HS-27A (cell line): ENCODE measurements at regions not wholly inside any gene's neighbourhood (a gene's known extent, or its start where the extent isn't known, plus 50 kb on each side); places are given as distances from the start of the nearest gene placed in this dataset.
"Not testable (repeated sequence)": the region's sequence is repeated elsewhere in the genome, so short reads cannot be mapped to it uniquely, and the experiment has no call there.

Experiments used
- DNase-seq: peaks from one replicate; pipeline ENCODE4 v3.0.0-alpha.2; 2012; ENCODE audit warnings: low read depth, missing footprints

DNA sequence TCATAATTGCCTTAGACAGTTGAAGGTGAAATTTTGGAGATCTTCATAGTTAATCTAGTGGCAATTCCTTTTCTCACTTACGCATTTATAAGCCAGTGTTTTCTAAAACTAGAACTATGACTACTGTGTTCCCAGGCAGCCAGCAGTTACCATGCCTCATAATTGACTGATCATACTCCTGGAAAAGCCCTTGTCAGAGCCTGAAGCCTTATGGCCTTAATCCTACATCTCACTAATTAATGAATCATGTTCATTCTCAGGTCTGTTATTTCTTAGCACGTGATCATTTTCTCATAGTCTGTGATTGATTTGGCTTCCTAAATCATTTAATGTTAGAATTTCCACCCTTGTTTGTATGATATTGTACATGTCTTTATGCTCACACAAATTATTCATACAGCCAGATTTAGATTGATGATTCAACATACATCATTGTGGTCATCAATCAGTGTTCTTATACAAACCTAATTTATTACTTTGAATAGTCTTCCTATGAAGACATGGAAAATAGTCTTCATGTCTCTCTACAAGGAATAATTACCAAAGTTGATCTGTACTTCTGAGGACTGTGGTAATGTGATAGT, 132.6 kb upstream of the ASCC3 start:
- DNase-seq = no peak

- DNase-seq = no peak
Measured at GRCh38 chr6:101015541-101015940, 134.4 kb upstream of the ASCC3 start.

DNA sequence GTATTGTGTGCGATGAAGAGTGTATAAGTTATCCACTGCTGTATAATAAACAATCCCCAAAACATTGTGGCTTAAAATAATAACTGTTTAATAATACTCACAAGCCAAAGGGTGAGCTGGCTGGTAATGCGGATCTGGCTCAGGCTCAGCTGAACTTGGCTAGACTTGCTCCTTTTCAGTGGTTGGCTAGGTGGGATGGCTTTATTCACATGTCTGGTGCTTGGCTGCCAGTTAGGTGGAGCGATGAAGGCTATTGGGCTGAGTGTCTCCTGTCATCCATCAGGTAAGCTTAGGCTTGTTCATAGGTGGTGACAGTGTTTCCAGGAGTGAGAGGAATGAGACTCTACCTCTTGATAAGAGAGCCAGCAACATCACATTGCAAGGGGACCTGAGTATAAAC, 135.0 kb upstream of the ASCC3 start:
- DNase-seq = no peak

- no peak for DNase-seq
Measured at GRCh38 chr6:101018157-101018556, 137.0 kb upstream of the ASCC3 start.

DNA sequence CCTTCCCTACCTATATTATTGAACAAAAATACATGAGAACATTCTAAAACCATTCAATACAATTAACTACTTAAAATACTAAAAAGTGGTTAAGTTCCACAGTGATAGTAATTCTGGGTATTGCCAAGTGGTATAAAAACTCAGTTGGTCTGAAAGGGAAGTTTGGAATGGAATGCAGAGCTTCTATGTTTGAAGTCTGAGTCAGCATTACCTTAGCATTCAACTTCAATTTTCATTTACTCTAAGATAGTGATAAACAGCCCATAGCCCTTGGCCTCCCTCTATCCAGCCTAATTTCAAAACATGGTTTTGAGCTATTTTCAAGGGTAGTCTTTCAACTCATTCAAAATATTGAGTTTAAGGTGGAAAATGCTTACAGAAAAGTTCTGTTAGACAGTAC, 140.4 kb upstream of the ASCC3 start:
- no peak for DNase-seq

GRCh38 chr6:101042966-101043365, 161.8 kb upstream of the ASCC3 start:
- no peak for DNase-seq

DNA sequence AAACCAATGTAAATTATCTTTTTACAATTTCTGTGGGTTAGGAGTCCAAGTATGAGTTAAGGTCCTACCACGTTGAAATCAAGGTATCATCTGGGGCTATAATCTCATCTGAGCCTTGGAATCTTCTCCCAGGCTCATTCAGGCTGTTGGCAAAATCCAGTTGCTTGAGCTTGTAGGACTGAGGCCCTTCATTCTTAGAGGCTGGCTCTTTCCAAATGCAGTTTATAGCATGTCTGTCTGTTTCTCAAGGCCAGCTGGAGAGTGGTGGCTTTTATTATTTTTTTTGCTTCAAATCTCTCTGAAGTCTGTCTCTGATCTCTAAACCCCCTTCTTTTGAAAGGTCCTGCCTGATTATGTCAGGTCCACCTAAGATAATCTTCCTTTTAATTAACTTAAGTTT, 177.2 kb upstream of the ASCC3 start:
- no peak for DNase-seq

- DNase-seq = no peak
Measured at GRCh38 chr6:101066481-101066880, 185.4 kb upstream of the ASCC3 start.

GRCh38 chr6:101069191-101069795, 188.2 kb upstream of the ASCC3 start:
- DNase-seq = no peak

GRCh38 chr6:101070044-101070608, 189.0 kb upstream of the ASCC3 start:
- DNase-seq = no peak

DNA sequence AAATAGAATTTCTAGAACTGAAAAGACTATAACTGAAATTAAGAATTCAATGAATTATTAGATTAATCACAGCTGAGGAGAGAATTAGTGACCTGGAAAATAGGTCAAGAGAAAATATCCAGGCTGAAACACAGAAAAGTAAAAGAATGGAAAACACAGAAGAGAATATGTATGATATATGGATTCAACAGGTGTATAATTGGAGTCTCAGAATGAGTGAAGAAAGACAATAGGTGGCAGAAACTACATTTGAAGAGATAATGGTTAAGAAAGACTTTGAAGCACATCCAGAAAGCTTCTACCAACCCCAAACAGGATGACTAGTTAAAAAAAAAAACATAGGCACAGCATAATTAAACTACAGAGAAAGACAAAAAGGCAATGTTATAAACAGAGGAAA, 196.2 kb upstream of the ASCC3 start:
- DNase-seq = no peak

GRCh38 chr6:101079696-101080270, 198.7 kb upstream of the ASCC3 start:
- DNase-seq = no peak

- no peak for DNase-seq
Measured at GRCh38 chr6:101080597-101080996, 199.5 kb upstream of the ASCC3 start.

DNA sequence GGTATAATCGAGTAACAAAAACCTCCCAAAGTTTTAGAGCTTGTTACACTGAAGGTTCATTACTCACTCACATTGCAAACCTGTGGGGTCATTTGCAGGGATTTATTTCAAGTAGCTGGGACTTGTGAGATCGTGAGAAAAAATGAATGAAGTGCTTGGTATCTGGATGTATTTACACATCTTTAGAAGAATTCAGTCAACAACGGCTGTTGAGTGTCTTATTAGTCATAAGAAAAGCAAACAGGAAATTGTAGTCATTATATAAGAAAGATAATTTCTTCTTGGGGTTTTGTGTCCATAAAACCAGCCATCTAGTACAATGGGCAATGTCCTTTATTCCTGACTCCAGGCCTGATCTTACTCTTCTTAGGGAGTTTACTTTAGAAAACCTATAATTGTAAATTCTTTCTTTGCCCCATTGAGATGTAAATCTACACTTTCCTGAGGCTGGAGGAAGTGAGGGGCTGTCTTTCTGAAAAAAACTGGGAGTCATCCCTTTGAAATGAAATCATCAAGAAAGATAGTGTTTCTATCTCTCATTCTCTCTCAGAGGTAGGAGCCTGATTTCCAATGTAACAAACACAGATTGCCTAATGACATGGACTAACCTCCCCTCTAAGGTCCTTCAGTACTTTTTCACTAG, 202.5 kb upstream of the ASCC3 start:
- DNase-seq = peak; percentile 50

DNA sequence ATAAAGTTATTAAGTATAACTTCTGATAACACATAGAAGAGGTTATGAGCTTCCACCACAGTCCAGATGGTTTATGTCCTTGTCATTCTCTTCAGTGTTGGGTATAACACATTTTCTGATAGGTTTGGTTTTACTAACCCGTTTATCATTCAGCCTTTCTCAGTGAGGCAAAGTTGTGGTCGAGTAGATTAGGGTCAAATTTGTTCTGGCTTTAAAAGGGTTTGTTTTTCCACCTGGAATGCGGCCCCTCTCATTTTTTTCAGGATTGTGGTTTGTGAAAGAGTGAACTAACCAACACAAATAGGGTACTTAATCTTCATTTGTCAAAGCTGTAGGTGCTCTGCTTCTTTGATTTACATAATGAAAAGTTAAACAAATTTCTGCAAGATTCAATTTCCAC, 204.2 kb upstream of the ASCC3 start:
- no peak for DNase-seq

DNA sequence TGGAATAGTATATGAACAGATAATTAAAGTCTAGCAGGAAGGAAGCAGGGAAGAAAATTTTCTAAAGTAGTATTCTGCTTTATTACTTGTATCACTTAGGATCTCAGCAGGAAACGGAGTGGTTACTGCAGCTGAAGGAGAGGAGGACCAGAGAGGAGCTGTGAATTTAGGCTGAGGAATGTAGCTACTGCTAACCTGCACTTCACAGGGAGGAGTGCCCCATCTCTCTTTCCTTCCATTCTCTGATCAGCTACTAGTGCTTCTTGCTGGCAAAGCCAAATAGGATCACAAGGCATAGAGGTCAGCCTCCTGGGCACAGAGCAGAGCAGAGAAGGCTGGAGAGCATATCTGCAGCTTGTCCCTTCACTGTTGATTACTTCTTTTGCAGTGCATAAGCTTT, 205.3 kb upstream of the ASCC3 start:
- no peak for DNase-seq

- no peak for DNase-seq
Measured at GRCh38 chr6:101088594-101088993, 207.5 kb upstream of the ASCC3 start.

DNA sequence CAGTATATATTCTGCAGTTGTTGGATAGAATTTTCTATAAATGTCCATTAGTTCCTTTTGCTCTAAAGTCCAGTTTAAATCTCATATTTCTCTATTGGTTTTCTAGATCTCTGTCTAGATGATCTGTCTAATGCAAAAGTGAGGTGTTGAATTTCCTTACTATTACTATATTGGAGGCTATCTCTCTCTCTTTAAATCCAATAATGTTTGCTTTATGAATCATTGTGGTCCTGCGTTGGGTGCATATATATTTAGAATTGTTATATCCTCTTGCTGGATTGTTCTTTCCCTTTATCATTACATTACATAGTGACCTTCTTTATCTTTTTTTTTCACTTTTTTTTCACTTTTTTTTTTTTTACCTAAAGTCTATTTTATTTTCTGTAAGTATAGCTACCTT, 208.5 kb upstream of the ASCC3 start:
- no peak for DNase-seq

DNA sequence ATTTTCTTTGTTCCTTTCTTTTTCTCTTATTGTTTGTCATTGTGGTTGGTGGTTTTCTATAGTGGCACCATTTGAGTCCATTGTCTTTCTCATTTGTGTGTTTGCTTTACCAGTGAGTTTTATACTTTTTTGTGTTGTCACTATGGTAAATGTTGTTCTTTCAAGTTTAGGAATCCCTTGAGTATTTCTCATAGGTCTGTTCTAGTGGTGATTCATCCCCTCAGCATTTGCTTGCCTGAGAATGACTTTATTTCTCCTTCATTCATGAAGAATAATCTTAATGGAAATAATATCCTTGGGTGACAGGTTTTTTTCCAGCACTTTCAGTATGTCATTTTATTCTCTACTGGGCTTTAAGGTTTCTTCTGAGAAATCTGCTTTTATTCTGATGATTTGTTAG, 209.2 kb upstream of the ASCC3 start:
- no peak for DNase-seq

DNA sequence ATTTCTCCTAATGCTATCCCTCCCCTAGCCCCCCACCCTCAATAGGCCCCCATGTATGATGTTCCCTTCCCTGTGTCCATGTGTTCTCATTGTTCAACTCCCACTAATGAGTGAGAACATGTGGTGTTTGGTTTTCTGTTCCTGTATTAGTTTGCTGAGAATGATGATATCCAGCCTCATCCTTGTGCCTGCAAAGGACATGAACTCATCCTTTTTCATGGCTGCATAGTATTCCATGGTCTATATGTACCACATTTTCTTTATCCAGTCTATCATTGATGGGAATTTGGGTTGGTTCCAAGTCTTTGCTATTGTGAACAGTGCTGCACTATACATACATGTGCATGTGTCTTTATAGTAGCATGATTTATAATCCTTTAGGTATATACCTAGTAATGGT, 217.5 kb upstream of the ASCC3 start:
- not testable (repeated sequence) for DNase-seq

DNA sequence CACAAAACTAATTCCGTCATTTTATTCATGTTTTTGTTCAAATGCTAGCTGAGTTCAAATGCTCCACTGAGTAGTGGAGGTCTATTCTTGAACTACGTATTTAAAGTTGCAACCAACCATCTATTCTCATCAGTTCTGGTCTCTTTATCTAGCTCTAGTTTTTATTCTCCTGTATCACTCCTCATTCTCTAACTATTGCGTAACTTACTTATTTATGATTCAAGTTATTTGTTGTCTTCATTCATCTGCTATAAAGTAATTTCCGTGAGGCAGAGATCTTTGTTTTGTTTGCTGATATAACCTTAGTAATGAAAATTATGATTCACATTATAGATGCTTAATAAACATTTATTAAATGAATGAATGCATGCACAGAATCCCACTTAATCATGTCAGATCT, 221.6 kb upstream of the ASCC3 start:
- DNase-seq = no peak

- DNase-seq = no peak
Measured at GRCh38 chr6:101108286-101108685, 227.2 kb upstream of the ASCC3 start.

GRCh38 chr6:101110814-101111213, 229.7 kb upstream of the ASCC3 start:
- no peak for DNase-seq
